Tibial artery (tissue), 4 donors: ENCODE measurements at regions not wholly inside any gene's neighbourhood (a gene's known extent, or its start where the extent isn't known, plus 50 kb on each side); places are given as distances from the start of the nearest gene placed in this dataset.

ENCODE experiments used
- DNase-seq, 2 donors: peaks; one replicate each; pipeline ENCODE4 v3.0.0-alpha.2; 2019
- H3K27ac ChIP-seq, 2 donors: fragments of 200-600 bp; sonication (generic) in 1 of 2; 1 replicate in 1 of 2; 2 replicates in 1 of 2; pipeline ENCODE4 v1.5.1; 2018 to 2019; ENCODE audit warnings: mild to moderate bottlenecking in 1 of 2
- H3K27me3 ChIP-seq, 2 donors: fragments of 200-600 bp; sonication (generic) in 1 of 2; one replicate each; pipeline versions ENCODE4 v1.5.1 to v1.6.0; 2016 to 2019
- H3K36me3 ChIP-seq, 3 donors: fragments of 200-600 bp; sonication (generic) in 2 of 3; one replicate each; pipeline ENCODE4 v1.5.1; 2016 to 2019; ENCODE audit warnings: mild to moderate bottlenecking in 2 of 3
- H3K4me1 ChIP-seq, 4 donors: fragments of 200-600 bp; sonication (generic) in 2 of 4; 1 replicate in 3 of 4; 2 replicates in 1 of 4; pipeline ENCODE4 v1.5.1; 2016 to 2019
- H3K4me3 ChIP-seq, 2 donors: fragments of 200-600 bp; sonication (generic) in 1 of 2; 1 replicate in 1 of 2; 2 replicates in 1 of 2; pipeline ENCODE4 v1.5.1; 2018 to 2019; ENCODE audit warnings: mild to moderate bottlenecking in 2 of 2
- H3K9me3 ChIP-seq, 3 donors: fragments of 200-600 bp; sonication (generic) in 1 of 3; one replicate each; pipeline ENCODE4 v1.5.1; 2016 to 2019
- intact Hi-C: fragments of 100-400 bp; cut with DNase I; formaldehyde crosslinking; loops from one replicate; pipeline ENCODE4 v1.15.0; 2023; ENCODE audit warnings: low total_unique reads
- TF ChIP-seq, protein P1 (sequence below), 2 experiments: fragments of 200-600 bp in 1 of 2; fragments of 450-650 bp in 1 of 2; IDR thresholded peaks; one replicate each; pipeline ENCODE4 v1.5.1; 2017 to 2019; ENCODE audit warnings: antibody characterized with exemption in 2 of 2, mild to moderate bottlenecking in 1 of 2, moderate library complexity in 1 of 2

DNA sequence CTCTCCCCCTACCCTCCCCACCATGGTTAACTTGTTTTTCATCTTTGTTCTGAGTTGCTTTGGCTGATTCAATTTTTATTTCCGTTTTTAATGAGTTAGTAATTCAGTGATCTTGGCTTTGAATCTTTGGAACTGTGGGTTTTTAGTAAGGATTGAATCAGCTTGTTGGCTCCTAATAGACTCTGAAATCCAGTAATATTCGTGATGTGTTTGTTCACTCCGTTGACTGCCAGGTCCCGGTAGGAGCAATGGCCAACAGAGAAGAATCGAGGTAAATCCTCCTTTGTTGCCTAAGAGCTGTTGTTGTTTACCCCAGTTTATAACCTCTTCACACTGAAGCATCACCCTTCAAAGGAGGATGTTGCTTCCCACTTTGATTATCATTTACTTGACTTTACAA lies 92.7 kb downstream of the PCSK1 start:
- Histone ChIP-seq H3K4me3 (no peak overlapping the region), H3K36me3 (no peaks in the 10 kb centered on the region), H3K4me1 (peaks cover 0 to 66% (median 47%) of the 10 kb centered on the region in 4 donors), H3K27ac (peak overlapping the region; percentile 84 to 87), H3K9me3 (no peaks in the 10 kb centered on the region), H3K27me3 (no peaks in the 10 kb centered on the region)
- TF ChIP-seq, protein P1, sequence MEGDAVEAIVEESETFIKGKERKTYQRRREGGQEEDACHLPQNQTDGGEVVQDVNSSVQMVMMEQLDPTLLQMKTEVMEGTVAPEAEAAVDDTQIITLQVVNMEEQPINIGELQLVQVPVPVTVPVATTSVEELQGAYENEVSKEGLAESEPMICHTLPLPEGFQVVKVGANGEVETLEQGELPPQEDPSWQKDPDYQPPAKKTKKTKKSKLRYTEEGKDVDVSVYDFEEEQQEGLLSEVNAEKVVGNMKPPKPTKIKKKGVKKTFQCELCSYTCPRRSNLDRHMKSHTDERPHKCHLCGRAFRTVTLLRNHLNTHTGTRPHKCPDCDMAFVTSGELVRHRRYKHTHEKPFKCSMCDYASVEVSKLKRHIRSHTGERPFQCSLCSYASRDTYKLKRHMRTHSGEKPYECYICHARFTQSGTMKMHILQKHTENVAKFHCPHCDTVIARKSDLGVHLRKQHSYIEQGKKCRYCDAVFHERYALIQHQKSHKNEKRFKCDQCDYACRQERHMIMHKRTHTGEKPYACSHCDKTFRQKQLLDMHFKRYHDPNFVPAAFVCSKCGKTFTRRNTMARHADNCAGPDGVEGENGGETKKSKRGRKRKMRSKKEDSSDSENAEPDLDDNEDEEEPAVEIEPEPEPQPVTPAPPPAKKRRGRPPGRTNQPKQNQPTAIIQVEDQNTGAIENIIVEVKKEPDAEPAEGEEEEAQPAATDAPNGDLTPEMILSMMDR (IDR thresholded peaks at IDR 0.05): no peak
- intact Hi-C loops: loop anchor here (10.0 kb wide), 2 partner anchors 414 to 696 kb away; partner anchors contain the start of gene RFESD
- peak in 1 of 2 donors; percentile 44 for DNase-seq

GRCh38 chr5:96339862-96340261 lies 93.2 kb downstream of the PCSK1 start:
- no peak for DNase-seq
- Histone ChIP-seq H3K9me3 (no peaks in the 10 kb centered on the region), H3K4me3 (no peak overlapping the region), H3K27ac (peak overlapping the region; percentile 84 to 87), H3K36me3 (no peaks in the 10 kb centered on the region), H3K4me1 (peaks cover 0 to 70% (median 47%) of the 10 kb centered on the region in 4 donors), H3K27me3 (no peaks in the 10 kb centered on the region)
- intact Hi-C loops: loop anchor here (10.0 kb wide), 2 partner anchors 415 to 695 kb away; partner anchors contain the start of gene RFESD
- TF ChIP-seq, protein P1 (IDR thresholded peaks at IDR 0.05): no peak

- H3K4me3 ChIP-seq: no peak overlapping the region
- peaks cover 0 to 76% (median 49%) of the 10 kb centered on the region in 4 donors for H3K4me1 ChIP-seq
- no peaks in the 10 kb centered on the region for H3K36me3 ChIP-seq
- intact Hi-C loops: no loop called here
- DNase-seq: peak; percentile 82 to 92
- TF ChIP-seq, protein P1 (IDR thresholded peaks at IDR 0.05): no peak
- no peaks in the 10 kb centered on the region for H3K27me3 ChIP-seq
- peak overlapping the region; percentile 84 to 87 for H3K27ac ChIP-seq
- H3K9me3 ChIP-seq: no peaks in the 10 kb centered on the region
These were observed 94.2 kb downstream of the PCSK1 start for GRCh38 chr5:96338624-96339415.

DNA sequence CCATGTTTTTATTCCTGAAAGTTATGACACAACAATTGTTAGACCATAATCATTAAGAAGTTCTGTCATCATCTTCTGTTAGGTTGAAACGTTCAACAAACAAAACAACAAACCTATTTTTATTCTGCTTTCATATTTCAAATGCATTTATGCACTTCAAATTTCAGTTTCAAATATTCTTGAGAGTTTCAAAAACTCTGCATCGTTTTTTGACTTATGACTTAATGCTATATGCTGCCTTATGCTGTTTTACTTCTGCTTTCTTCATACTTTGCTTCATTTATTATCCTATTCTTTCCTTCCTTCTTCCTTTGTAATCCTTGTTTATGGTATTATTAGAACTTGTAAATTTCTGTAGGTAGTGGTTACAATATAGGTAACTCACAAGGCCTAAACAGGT lies 95.0 kb downstream of the PCSK1 start:
- no peak for DNase-seq
- Histone ChIP-seq H3K9me3 (no peaks in the 10 kb centered on the region), H3K36me3 (no peaks in the 10 kb centered on the region), H3K27ac (peak overlapping the region; percentile 84 to 87), H3K27me3 (no peaks in the 10 kb centered on the region), H3K4me1 (peaks cover 0 to 79% (median 56%) of the 10 kb centered on the region in 4 donors), H3K4me3 (no peak overlapping the region)
- TF ChIP-seq, protein P1 (IDR thresholded peaks at IDR 0.05): no peak
- intact Hi-C loops: no loop called here

DNA sequence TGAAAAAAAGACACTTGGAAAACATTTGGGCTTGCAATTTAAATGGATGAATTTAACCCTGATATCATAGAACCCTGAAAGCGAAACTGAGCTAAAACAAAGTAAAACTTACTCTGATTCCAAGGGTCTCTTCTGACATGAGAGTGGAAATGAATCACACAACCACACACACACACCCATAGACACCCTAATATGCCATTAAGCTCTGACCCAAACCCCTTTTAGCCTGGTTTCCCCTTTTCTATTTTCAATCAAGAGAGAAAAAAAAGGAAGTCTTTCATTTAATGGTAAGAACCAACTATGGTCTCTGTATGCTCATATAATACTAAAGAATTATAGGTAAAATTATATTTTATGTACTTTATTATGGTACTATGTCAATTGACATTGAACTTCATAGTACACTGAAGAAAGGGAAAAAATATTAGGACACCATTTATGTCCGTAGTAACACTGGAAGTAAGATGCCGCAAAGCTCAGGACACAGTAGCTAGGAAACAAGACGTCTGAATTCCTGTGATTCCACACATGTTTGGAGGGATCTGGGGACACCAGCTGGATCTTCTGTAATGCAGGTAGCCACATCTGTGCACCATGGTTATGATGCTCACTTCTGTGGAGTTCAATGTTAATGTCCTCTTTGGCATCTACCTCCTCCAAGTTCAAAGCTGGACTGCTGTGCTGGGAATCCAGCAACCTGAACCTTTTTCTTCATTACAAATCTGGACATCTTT lies 95.8 kb downstream of the PCSK1 start:
- TF ChIP-seq, protein P1 (IDR thresholded peaks at IDR 0.05): no peak
- Histone ChIP-seq H3K36me3 (no peaks in the 10 kb centered on the region), H3K9me3 (no peaks in the 10 kb centered on the region), H3K27ac (peak overlapping the region; percentile 84 to 87), H3K4me3 (no peak overlapping the region), H3K4me1 (peaks cover 0 to 88% (median 62%) of the 10 kb centered on the region in 4 donors), H3K27me3 (no peaks in the 10 kb centered on the region)
- no peak for DNase-seq
- intact Hi-C loops: loop anchor here (2.0 kb wide), 2 partner anchors 376 to 478 kb away; partner anchors contain the start of gene ELL2
